ENCODE measurements at regions not wholly inside any gene's neighbourhood (a gene's known extent, or its start where the extent isn't known, plus 50 kb on each side); places are given as distances from the start of the nearest gene placed in this dataset.

GRCh38 chr17:22704674-22705073 is 1012.4 kb downstream of the KCNJ18 start:
- no peak for TF ChIP-seq POLR2A (IDR thresholded peaks at IDR 0.05)
- no peak for TF ChIP-seq CTCF (IDR thresholded peaks at IDR 0.05)

Measured in esophagus squamous epithelium (tissue), 4 donors.